ENCODE measurements at regions not wholly inside any gene's neighbourhood (a gene's known extent, or its start where the extent isn't known, plus 50 kb on each side); places are given as distances from the start of the nearest gene placed in this dataset.

DNA sequence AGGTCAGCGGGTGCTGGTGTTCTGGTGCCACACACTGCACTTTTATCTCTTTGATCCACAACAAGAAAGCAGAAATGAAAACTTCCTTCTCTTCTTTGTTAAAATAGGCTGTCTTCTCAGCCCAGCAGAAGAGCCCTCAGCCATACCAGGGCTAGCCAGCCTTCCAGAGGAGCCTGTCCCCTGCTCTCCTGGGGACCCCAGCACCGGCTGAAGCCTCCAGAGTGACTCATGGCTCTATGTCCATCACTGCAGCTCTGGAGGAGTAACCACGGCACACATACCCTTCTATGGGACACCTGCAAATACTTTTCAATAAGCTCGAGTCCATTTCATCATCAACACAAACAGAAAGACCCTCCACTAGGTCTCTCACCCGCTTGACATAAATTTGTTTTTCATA lies 135.6 kb upstream of the CST7 start:
- DNase-seq (ENCODE audit: low spot score), result no peak
- TF ChIP-seq, protein P1, sequence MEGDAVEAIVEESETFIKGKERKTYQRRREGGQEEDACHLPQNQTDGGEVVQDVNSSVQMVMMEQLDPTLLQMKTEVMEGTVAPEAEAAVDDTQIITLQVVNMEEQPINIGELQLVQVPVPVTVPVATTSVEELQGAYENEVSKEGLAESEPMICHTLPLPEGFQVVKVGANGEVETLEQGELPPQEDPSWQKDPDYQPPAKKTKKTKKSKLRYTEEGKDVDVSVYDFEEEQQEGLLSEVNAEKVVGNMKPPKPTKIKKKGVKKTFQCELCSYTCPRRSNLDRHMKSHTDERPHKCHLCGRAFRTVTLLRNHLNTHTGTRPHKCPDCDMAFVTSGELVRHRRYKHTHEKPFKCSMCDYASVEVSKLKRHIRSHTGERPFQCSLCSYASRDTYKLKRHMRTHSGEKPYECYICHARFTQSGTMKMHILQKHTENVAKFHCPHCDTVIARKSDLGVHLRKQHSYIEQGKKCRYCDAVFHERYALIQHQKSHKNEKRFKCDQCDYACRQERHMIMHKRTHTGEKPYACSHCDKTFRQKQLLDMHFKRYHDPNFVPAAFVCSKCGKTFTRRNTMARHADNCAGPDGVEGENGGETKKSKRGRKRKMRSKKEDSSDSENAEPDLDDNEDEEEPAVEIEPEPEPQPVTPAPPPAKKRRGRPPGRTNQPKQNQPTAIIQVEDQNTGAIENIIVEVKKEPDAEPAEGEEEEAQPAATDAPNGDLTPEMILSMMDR (IDR thresholded peaks at IDR 0.05; ENCODE audit: borderline replicate concordance, control extremely low read depth, extremely low read depth, insufficient read depth, missing control alignments), result no peak
- in situ Hi-C loops (cut with MboI; ENCODE audit: low sequenced_read_pairs, unreplicated experiment), result no loop called here

DNA sequence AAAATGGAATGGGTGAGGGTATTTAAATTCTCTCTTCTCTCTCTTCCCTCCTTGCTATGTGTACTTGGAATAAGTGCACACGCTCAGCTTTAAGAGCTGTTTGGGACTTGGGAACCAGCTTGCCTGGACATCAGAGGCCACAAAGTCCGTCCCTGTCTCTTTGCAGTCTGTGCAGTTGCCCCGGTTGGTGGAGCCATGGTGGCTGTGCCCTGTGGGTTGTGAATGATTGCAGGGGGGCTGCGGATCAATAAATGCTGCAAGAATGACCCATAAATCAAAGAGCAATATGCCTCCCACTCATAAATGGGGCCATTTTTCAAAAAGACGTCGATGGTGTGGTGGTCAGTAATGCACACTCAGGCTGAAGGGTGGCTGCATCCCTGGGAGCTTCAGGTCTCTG lies 135.1 kb upstream of the CST7 start:
- in situ Hi-C loops (cut with MboI; ENCODE audit: low sequenced_read_pairs, unreplicated experiment), result no loop called here
- TF ChIP-seq, protein P1 (IDR thresholded peaks at IDR 0.05; ENCODE audit: borderline replicate concordance, control extremely low read depth, extremely low read depth, insufficient read depth, missing control alignments), result no peak
- DNase-seq (ENCODE audit: low spot score), result no peak

DNA sequence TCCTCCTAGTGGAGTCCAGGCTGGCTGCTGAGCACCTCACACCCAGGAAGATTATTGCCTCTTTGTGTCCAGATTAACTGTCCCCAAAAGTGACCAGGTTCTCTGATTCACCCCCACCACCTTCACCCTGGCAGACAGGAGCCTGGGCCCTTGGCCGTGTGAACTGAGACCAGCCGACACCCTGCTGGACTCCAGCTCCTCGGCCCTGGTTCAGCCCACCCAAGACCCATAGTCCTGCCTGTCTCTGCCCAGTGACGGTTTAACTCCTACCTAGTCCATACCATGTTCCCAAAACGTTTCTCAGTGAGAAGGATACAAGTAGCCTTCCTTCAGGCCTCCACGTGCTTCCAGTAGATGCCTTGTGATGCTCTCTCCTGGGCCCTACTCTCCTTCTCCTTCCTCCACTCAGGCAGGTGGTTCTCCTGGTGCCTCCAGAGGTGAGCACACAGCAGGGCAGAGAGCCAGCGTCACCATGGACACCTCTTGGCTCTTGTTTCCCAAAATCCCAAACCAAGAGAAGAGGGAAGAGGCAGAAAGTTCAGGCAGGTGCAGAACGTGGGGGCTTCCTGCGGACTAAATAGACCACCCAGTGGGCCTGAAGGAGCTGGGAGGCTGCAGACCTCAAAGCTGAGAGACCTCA lies 134.4 kb upstream of the CST7 start:
- TF ChIP-seq, protein P1 (IDR thresholded peaks at IDR 0.05; ENCODE audit: borderline replicate concordance, control extremely low read depth, extremely low read depth, insufficient read depth, missing control alignments), result no peak
- in situ Hi-C loops (cut with MboI; ENCODE audit: low sequenced_read_pairs, unreplicated experiment), result no loop called here
- no peak for DNase-seq (ENCODE audit: low spot score)

DNA sequence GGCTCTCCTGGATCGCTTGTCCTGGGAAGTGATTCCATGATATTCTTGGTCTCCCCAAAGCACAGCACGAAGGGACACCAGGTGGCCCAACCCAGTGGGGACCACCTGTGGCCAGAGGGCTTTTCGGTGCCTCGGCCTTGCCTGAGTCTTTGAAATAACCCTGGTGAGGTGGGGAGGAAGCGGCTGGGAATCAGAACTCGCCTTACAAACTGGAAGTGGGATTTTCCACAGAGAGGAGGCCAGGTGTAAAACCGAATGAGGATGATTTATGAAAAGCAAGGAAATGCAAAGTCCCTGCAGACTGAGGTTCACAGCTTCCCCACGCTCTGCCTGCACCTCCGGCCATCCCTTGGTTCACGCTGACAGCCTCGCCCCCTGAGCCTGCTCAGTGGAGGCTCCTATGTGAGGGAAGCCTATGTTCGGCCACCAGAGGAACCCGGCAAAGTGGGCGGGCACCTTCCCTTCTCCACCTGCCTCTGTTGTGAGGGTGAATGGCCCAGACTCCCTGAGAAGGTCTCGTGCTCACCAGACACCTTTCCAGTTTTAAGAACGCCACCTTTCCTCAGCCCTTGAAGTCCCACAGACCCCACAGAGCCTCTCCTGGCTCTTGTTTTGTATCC lies 133.8 kb upstream of the CST7 start:
- DNase-seq (ENCODE audit: low spot score), result no peak
- in situ Hi-C loops (cut with MboI; ENCODE audit: low sequenced_read_pairs, unreplicated experiment), result no loop called here
- TF ChIP-seq, protein P1 (IDR thresholded peaks at IDR 0.05; ENCODE audit: borderline replicate concordance, control extremely low read depth, extremely low read depth, insufficient read depth, missing control alignments), result no peak

DNA sequence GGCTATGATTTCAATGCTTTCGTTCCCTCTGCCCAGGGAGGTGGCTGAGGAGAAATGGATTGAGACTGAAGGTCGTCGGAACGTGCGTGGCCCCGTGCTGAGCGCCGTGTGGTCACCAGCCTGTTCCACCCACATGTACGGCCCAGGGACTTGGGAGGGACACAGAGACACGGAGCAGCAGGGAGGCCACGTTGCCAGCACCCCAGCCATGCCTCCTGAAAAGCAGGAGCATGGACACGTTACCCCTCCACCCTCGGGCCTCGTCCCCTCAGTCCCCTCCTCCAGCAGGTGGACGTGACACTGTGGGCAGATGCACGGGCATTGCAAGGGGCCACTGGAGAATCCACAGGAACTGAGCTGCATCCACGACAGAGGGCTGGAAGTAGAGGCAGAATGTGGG lies 133.1 kb upstream of the CST7 start:
- TF ChIP-seq, protein P1 (IDR thresholded peaks at IDR 0.05; ENCODE audit: borderline replicate concordance, control extremely low read depth, extremely low read depth, insufficient read depth, missing control alignments), result no peak
- in situ Hi-C loops (cut with MboI; ENCODE audit: low sequenced_read_pairs, unreplicated experiment), result no loop called here
- no peak for DNase-seq (ENCODE audit: low spot score)

DNA sequence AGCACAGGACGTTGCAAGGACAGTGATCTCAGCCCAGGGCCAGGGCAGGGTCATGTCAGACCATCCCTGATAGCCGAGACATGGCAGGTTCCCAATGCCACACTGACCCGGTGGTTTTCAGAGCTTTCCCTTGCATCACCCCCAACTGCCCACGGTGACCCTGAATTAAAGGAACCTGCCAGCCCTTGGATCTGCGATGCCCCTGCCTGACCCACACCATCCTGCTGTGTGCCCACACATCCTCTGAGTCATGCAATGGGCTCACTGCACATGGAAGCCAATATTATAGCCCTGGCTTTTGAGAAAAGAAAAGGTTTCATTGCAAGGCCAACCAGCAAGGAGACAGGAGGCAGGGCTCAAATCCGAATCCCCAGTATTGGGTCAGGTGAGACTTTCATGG lies 132.6 kb upstream of the CST7 start:
- no peak for DNase-seq (ENCODE audit: low spot score)
- in situ Hi-C loops (cut with MboI; ENCODE audit: low sequenced_read_pairs, unreplicated experiment), result no loop called here
- TF ChIP-seq, protein P1 (IDR thresholded peaks at IDR 0.05; ENCODE audit: borderline replicate concordance, control extremely low read depth, extremely low read depth, insufficient read depth, missing control alignments), result no peak

Data from GM13976 (cell line).